ENCODE measurements at regions not wholly inside any gene's neighbourhood (a gene's known extent, or its start where the extent isn't known, plus 50 kb on each side); places are given as distances from the start of the nearest gene placed in this dataset.

GRCh38 chr2:38156436-38156835 lies 80.5 kb upstream of the CYP1B1 start:
- DNase-seq (ENCODE audit: low spot score), result no peak
- in situ Hi-C loops (cut with MboI; ENCODE audit: low pct_unique_long_range_greater_than_20kb, low sequenced_read_pairs, unreplicated experiment), result no loop called here
- TF ChIP-seq CTCF (IDR thresholded peaks at IDR 0.05; ENCODE audit: extremely low read depth, insufficient read depth, missing control alignments), result no peak

- no peak for DNase-seq (ENCODE audit: low spot score)
- in situ Hi-C loops (cut with MboI; ENCODE audit: low pct_unique_long_range_greater_than_20kb, low sequenced_read_pairs, unreplicated experiment), result no loop called here
- TF ChIP-seq CTCF (IDR thresholded peaks at IDR 0.05; ENCODE audit: extremely low read depth, insufficient read depth, missing control alignments), result no peak
Observed at GRCh38 chr2:38155015-38155414, 79.1 kb upstream of the CYP1B1 start.

DNA sequence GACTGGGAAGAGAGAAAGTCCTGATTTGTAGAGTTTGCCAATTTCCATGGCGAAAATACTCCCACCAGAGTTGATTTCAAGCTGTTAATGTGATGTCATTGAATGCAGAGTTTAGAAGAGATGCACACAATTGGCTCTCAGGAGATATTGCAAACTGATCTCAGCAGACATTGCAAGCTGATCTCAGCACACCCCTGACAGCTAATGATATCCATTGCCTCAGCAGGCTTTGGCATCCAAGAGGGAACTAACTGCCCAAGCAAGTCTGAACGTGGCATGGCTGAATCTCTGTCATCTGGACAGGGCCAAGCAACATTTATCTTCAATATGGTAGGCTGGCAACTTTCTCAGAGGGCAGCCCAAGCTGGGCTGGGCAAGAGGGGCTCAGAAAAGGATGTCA lies 78.4 kb upstream of the CYP1B1 start:
- DNase-seq (ENCODE audit: low spot score), result no peak
- in situ Hi-C loops (cut with MboI; ENCODE audit: low pct_unique_long_range_greater_than_20kb, low sequenced_read_pairs, unreplicated experiment), result no loop called here
- TF ChIP-seq CTCF (IDR thresholded peaks at IDR 0.05; ENCODE audit: extremely low read depth, insufficient read depth, missing control alignments), result no peak

DNA sequence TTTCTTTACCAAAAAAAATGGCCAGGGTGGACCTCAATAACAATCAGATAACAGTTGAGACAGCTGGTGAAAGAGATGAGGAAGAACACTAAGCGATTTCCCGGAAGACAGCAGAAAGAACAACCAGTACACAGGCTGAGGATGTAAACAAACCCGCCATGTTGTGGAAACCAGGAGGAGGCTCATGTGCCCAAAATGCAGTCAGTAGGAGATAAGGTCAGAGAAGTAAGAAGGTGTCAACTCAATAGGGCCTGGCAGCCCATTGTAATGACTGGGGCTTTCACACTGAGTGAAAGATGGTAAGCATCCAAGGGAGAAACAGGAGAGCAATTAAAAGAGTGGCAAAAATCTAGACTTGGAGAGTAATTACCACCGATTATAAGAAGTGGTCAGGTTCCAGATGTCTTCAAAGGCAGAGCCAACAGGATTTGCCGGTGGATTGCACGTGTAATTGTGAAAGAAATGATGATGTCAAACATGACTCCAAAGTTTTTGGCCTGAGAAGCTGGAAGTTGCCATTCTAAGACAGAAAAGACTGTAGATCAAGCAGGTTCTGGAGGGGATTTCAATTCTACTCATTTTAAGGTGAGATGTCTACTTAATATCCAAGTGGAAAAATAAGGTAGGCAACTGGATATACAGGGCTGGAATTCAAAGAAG lies 77.7 kb upstream of the CYP1B1 start:
- DNase-seq (ENCODE audit: low spot score), result no peak
- no peak for TF ChIP-seq CTCF (IDR thresholded peaks at IDR 0.05; ENCODE audit: extremely low read depth, insufficient read depth, missing control alignments)
- in situ Hi-C loops (cut with MboI; ENCODE audit: low pct_unique_long_range_greater_than_20kb, low sequenced_read_pairs, unreplicated experiment), result no loop called here

- in situ Hi-C loops (cut with MboI; ENCODE audit: low pct_unique_long_range_greater_than_20kb, low sequenced_read_pairs, unreplicated experiment), result no loop called here
- DNase-seq (ENCODE audit: low spot score), result no peak
- no peak for TF ChIP-seq CTCF (IDR thresholded peaks at IDR 0.05; ENCODE audit: extremely low read depth, insufficient read depth, missing control alignments)
Observed at GRCh38 chr2:38152913-38153312, 77.0 kb upstream of the CYP1B1 start.

DNA sequence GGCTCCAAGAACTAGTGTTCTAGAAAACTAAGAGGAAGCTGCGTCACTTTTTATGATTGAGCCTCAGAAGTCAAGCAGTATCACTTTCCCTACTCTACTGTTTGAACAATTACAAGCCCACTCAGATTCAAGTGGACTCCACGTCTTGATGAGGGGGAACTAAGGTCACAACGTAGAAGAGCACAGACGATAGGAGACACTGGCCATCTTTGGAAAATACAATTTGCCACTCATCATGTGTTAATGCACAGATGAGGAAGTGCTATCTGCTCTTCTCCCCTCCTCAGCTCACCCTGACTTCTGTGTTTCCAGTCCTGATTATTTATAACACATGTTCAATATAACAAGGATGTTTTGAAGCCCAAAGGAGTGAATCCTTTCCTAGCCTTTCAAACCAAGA lies 76.1 kb upstream of the CYP1B1 start:
- no peak for TF ChIP-seq CTCF (IDR thresholded peaks at IDR 0.05; ENCODE audit: extremely low read depth, insufficient read depth, missing control alignments)
- no peak for DNase-seq (ENCODE audit: low spot score)
- in situ Hi-C loops (cut with MboI; ENCODE audit: low pct_unique_long_range_greater_than_20kb, low sequenced_read_pairs, unreplicated experiment), result no loop called here

All from GM13977 (cell line).